ENCODE measurements at regions not wholly inside any gene's neighbourhood (a gene's known extent, or its start where the extent isn't known, plus 50 kb on each side); places are given as distances from the start of the nearest gene placed in this dataset.

DNA sequence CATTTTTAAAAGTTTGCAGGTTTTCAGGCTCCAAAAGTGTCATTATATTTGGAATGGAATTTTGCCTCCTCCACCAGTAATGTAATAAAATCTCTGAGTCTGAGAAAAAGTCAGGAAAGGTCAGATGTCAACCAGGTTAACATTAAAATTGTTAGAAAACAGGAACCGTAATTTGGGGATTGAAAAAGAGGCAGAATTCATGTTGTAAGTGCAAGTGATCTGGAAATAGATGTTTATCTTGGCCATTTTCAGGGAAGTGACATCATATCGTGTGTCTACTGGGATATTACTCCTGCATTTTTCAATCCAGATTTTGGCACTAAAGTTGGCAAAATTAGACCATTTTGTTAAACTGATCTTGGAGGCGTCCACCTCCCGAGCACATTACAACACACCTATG lies 428.5 kb upstream of the MGMT start:
- H3K36me3 Mint-ChIP-seq: no peaks in the 10 kb centered on the region
- H3K9me3 Mint-ChIP-seq: no peaks in the 10 kb centered on the region
- no peak for DNase-seq (ENCODE audit: extremely low spot score, unreplicated experiment)
- TF ChIP-seq, protein P1, sequence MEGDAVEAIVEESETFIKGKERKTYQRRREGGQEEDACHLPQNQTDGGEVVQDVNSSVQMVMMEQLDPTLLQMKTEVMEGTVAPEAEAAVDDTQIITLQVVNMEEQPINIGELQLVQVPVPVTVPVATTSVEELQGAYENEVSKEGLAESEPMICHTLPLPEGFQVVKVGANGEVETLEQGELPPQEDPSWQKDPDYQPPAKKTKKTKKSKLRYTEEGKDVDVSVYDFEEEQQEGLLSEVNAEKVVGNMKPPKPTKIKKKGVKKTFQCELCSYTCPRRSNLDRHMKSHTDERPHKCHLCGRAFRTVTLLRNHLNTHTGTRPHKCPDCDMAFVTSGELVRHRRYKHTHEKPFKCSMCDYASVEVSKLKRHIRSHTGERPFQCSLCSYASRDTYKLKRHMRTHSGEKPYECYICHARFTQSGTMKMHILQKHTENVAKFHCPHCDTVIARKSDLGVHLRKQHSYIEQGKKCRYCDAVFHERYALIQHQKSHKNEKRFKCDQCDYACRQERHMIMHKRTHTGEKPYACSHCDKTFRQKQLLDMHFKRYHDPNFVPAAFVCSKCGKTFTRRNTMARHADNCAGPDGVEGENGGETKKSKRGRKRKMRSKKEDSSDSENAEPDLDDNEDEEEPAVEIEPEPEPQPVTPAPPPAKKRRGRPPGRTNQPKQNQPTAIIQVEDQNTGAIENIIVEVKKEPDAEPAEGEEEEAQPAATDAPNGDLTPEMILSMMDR (conservative IDR thresholded peaks at IDR 0.05): no peak
- no peak overlapping the region for H3K27ac Mint-ChIP-seq
- H3K4me1 Mint-ChIP-seq (ENCODE audit: unreplicated experiment): peaks cover 20% of the 10 kb centered on the region
- H3K4me3 Mint-ChIP-seq: no peak overlapping the region
- H3K27me3 Mint-ChIP-seq: peaks cover 47% of the 10 kb centered on the region

DNA sequence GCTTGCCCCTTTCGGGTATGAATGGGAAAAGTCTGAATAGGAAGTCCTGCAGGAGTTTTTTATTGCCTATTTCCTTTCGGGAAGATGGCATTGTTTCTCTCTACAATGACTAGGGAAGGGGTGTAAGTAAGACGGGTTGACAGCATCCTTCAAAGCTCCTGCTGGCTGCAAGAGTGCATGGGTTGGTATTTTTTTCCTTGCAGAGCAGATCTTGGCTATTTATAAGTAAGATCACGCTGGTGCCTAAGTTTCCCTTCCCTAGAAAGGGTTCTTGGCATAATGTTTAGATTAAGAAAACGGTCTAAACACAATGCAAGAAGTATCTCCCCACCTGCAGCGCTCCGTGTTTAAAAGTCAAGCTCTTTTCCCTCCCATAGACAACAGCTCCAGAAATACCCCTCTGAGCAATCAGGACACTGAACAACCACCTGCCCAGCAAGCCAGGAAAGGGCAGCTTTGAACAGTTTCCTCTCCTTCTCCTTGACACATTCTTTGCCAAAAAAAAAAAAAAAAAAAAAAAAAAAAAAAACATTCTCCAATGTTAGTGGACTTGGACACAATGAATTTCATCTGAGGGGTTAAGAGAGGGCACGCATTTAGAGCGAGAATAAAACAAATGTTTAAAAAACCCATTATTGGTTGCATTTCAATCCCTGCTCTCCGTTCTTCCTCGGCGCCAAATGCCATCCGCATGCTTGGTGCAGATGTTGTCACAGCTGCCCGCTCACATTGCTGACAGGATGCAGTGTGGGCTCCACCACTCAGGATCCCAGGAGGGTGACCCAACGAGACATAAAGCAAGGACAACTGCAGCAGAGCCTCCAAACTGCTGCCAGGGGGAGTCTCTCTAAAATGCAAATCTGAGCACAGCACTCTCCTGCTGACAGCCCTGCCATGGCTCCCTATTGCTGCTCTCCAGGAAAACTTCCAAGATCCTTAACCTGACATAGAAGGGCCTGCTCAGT lies 427.4 kb upstream of the MGMT start:
- Mint-ChIP-seq H3K9me3 (no peaks in the 10 kb centered on the region), H3K27ac (no peak overlapping the region), H3K36me3 (no peaks in the 10 kb centered on the region), H3K4me3 (no peak overlapping the region), H3K27me3 (peaks cover 42% of the 10 kb centered on the region), H3K4me1 (ENCODE audit: unreplicated experiment) (peaks cover 15% of the 10 kb centered on the region)
- TF ChIP-seq, protein P1 (conservative IDR thresholded peaks at IDR 0.05): no peak
- no peak for DNase-seq (ENCODE audit: extremely low spot score, unreplicated experiment)

DNA sequence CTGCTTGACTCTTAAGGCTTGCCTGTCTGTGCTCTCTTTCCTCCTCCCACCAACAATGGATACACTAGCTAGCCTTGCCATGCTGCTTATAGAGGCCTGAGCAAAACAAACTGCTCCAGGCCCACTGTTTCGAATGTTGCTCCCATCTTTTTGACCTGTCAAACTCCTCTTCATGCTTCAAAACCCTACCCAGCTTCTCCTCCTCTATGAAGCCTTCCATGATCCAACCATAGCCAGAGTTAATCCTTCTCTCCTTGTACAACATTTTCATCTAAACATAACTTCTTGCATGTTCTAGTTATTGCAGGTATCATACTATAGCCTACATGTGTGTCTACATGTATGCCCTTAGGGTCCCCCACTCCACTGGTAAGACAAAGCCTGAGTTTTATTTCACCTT lies 426.7 kb upstream of the MGMT start:
- Mint-ChIP-seq H3K27me3 (peaks cover 42% of the 10 kb centered on the region), H3K9me3 (no peaks in the 10 kb centered on the region), H3K36me3 (no peaks in the 10 kb centered on the region), H3K27ac (no peak overlapping the region), H3K4me3 (no peak overlapping the region), H3K4me1 (ENCODE audit: unreplicated experiment) (peaks cover 16% of the 10 kb centered on the region)
- no peak for DNase-seq (ENCODE audit: extremely low spot score, unreplicated experiment)
- TF ChIP-seq, protein P1 (conservative IDR thresholded peaks at IDR 0.05): no peak

- TF ChIP-seq, protein P1 (conservative IDR thresholded peaks at IDR 0.05): no peak
- Mint-ChIP-seq H3K27ac (no peak overlapping the region), H3K4me1 (ENCODE audit: unreplicated experiment) (peaks cover 24% of the 10 kb centered on the region), H3K27me3 (peaks cover 35% of the 10 kb centered on the region), H3K4me3 (no peak overlapping the region), H3K36me3 (no peaks in the 10 kb centered on the region), H3K9me3 (no peaks in the 10 kb centered on the region)
- DNase-seq (ENCODE audit: extremely low spot score, unreplicated experiment): no peak
Measured at GRCh38 chr10:129041916-129042315, 425.1 kb upstream of the MGMT start.

GRCh38 chr10:129042776-129043595 lies 424.1 kb upstream of the MGMT start:
- Mint-ChIP-seq H3K4me3 (no peak overlapping the region), H3K9me3 (no peaks in the 10 kb centered on the region), H3K36me3 (no peaks in the 10 kb centered on the region), H3K27ac (peak overlapping the region; percentile 41), H3K4me1 (ENCODE audit: unreplicated experiment) (peaks cover 24% of the 10 kb centered on the region), H3K27me3 (peaks cover 30% of the 10 kb centered on the region)
- TF ChIP-seq, protein P1 (conservative IDR thresholded peaks at IDR 0.05): no peak
- DNase-seq (ENCODE audit: extremely low spot score, unreplicated experiment): no peak

Measured in type B pancreatic cell (in vitro differentiated cells).